ENCODE measurements at regions not wholly inside any gene's neighbourhood (a gene's known extent, or its start where the extent isn't known, plus 50 kb on each side); places are given as distances from the start of the nearest gene placed in this dataset.
"Not testable (repeated sequence)": the region's sequence is repeated elsewhere in the genome, so short reads cannot be mapped to it uniquely, and the experiment has no call there.

GRCh38 chr14:87733115-87733514 lies 259.9 kb downstream of the GALC start:
- DNase-seq: not testable (repeated sequence)

GRCh38 chr14:87732562-87732961 lies 260.4 kb downstream of the GALC start:
- DNase-seq: no peak

- no peak for DNase-seq
Observed at GRCh38 chr14:87725318-87725717, 267.7 kb downstream of the GALC start.

GRCh38 chr14:87712396-87713090 lies 280.4 kb downstream of the GALC start:
- DNase-seq: peak in 19 of 58 donors; percentile 1 to 54 (median 5)

GRCh38 chr14:87705439-87705896 lies 287.5 kb downstream of the GALC start:
- DNase-seq: peak in 7 of 58 donors; percentile 5 to 28 (median 12)

GRCh38 chr14:87698481-87698880 lies 294.5 kb downstream of the GALC start:
- DNase-seq: no peak

GRCh38 chr14:87696485-87696884 lies 296.5 kb downstream of the GALC start:
- DNase-seq: no peak

- DNase-seq: no peak
Observed at GRCh38 chr14:87691042-87691881, 301.7 kb downstream of the GALC start.

- no peak for DNase-seq
Observed at GRCh38 chr14:87690076-87690613, 302.8 kb downstream of the GALC start.

GRCh38 chr14:87688524-87688923 lies 304.5 kb downstream of the GALC start:
- no peak for DNase-seq

- no peak for DNase-seq
Observed at GRCh38 chr14:87687420-87687819, 305.6 kb downstream of the GALC start.

- DNase-seq: no peak
Observed at GRCh38 chr14:87686746-87687145, 306.2 kb downstream of the GALC start.

- no peak for DNase-seq
Observed at GRCh38 chr14:87679866-87680265, 313.1 kb downstream of the GALC start.

GRCh38 chr14:87678624-87679023 lies 314.4 kb downstream of the GALC start:
- DNase-seq: no peak

GRCh38 chr14:87676814-87677437 lies 316.1 kb downstream of the GALC start:
- no peak for DNase-seq

- no peak for DNase-seq
Observed at GRCh38 chr14:87667659-87668058, 325.3 kb downstream of the GALC start.

- DNase-seq: peak in 2 of 58 donors; percentile 3 to 4
Observed at GRCh38 chr14:87656315-87656714, 336.7 kb downstream of the GALC start.

GRCh38 chr14:87652278-87652677 lies 340.7 kb downstream of the GALC start:
- DNase-seq: no peak

- DNase-seq: no peak
Observed at GRCh38 chr14:87644689-87645088, 348.3 kb downstream of the GALC start.

GRCh38 chr14:87643005-87643404 lies 350.0 kb downstream of the GALC start:
- peak in 14 of 58 donors; percentile 1 to 46 (median 12) for DNase-seq

- no peak for DNase-seq
Observed at GRCh38 chr14:87640553-87640952, 352.4 kb downstream of the GALC start.

- DNase-seq: no peak
Observed at GRCh38 chr14:87638196-87638595, 354.8 kb downstream of the GALC start.
